WTC11 (cell line): ENCODE measurements at regions not wholly inside any gene's neighbourhood (a gene's known extent, or its start where the extent isn't known, plus 50 kb on each side); places are given as distances from the start of the nearest gene placed in this dataset.
A peak's percentile ranks its signal among the peaks of the same experiment; 100 is the strongest.

Experiments
- ATAC-seq: fragments of 200-7000 bp; cut with Tn5 transposase; 2 replicates; pipeline ENCODE4 v1.10.0; 2021; ENCODE audit warnings: mild to moderate bottlenecking, moderate library complexity
- CTCF ChIA-PET: fragments of 300-600 bp; sonication (Branson Sonifier 250); formaldehyde crosslinking; loops from one replicate; lab custom pipeline; 2021; ENCODE audit warnings: antibody characterized with exemption; lab: Charles Lee
- POLR2A ChIA-PET: fragments of 350-600 bp; sonication (Branson Sonifier 250); formaldehyde crosslinking; loops from one replicate; lab custom pipeline; 2021; ENCODE audit warnings: antibody characterized with exemption; lab: Charles Lee
- DNase-seq: peaks from one replicate; pipeline ENCODE4 v3.0.0; 2021; ENCODE audit warnings: low spot score
- H3K27ac Mint-ChIP-seq: 2 replicates; pipeline ENCODE4 v1.8.0; 2021; ENCODE audit warnings: mixed read lengths
- H3K27me3 Mint-ChIP-seq: 2 replicates; pipeline ENCODE4 v1.8.0; 2021; ENCODE audit warnings: low read depth, mild to moderate bottlenecking, moderate library complexity, mixed read lengths
- H3K36me3 Mint-ChIP-seq: 2 replicates; pipeline ENCODE4 v1.8.0; 2021; ENCODE audit warnings: mixed read lengths
- H3K4me1 Mint-ChIP-seq: 2 replicates; pipeline ENCODE4 v1.8.0; 2022; ENCODE audit warnings: mixed read lengths
- H3K4me3 Mint-ChIP-seq: 2 replicates; pipeline ENCODE4 v1.8.0; 2021; ENCODE audit warnings: mild to moderate bottlenecking, moderate library complexity, mixed read lengths
- H3K9me3 Mint-ChIP-seq: 2 replicates; pipeline ENCODE4 v1.8.0; 2021; ENCODE audit warnings: mixed read lengths
- CREB1 ChIP-seq: sonication (generic); formaldehyde crosslinking; IDR thresholded peaks from 2 replicates; pipeline ENCODE4 v1.8.0; 2023; ENCODE audit warnings: mild to moderate bottlenecking, missing genetic modification reagents
- GRHL2 ChIP-seq: fragments of 250-450 bp; sonication (Bioruptor Pico); IDR thresholded peaks from 2 replicates; pipeline ENCODE4 v1.8.0; 2022; ENCODE audit warnings: mild to moderate bottlenecking, moderate library complexity; ENCODE audit not compliant: insufficient replicate concordance, severe bottlenecking
- IRF2 ChIP-seq: sonication (generic); formaldehyde crosslinking; IDR thresholded peaks from 2 replicates; pipeline ENCODE4 v1.8.0; 2022; ENCODE audit warnings: low read depth, missing genetic modification reagents, borderline replicate concordance
- KAT7 ChIP-seq: sonication (generic); formaldehyde crosslinking; IDR thresholded peaks from 2 replicates; pipeline ENCODE4 v1.8.1; 2023; ENCODE audit warnings: missing genetic modification reagents, mild to moderate bottlenecking, borderline replicate concordance
- NR2C2 ChIP-seq: sonication (generic); formaldehyde crosslinking; IDR thresholded peaks from 2 replicates; pipeline ENCODE4 v1.8.0; 2022; ENCODE audit warnings: mild to moderate bottlenecking, missing genetic modification reagents
- TEAD1 ChIP-seq: sonication (generic); formaldehyde crosslinking; IDR thresholded peaks from 2 replicates; pipeline ENCODE4 v1.8.0; 2022; ENCODE audit warnings: mild to moderate bottlenecking, missing genetic modification reagents
- ZNF121 ChIP-seq: sonication (generic); formaldehyde crosslinking; IDR thresholded peaks from 2 replicates; pipeline ENCODE4 v1.8.0; 2023; ENCODE audit warnings: missing genetic modification reagents
- ZNF138 ChIP-seq: sonication (generic); formaldehyde crosslinking; conservative IDR thresholded peaks from 2 replicates; pipeline ENCODE4 v1.8.1; 2022; ENCODE audit warnings: mild to moderate bottlenecking, moderate library complexity, missing genetic modification reagents
- TF ChIP-seq, protein P1 (sequence below): sonication (generic); formaldehyde crosslinking; IDR thresholded peaks from 2 replicates; pipeline ENCODE4 v1.8.1; 2022; ENCODE audit warnings: mild to moderate bottlenecking, moderate library complexity, missing genetic modification reagents
- TF ChIP-seq, protein P2 (sequence below): sonication (generic); formaldehyde crosslinking; IDR thresholded peaks from 2 replicates; pipeline ENCODE4 v1.8.0; 2022; ENCODE audit warnings: missing genetic modification reagents
- TF ChIP-seq, protein P3 (sequence below): fragments of 250-450 bp; sonication (Bioruptor Pico); conservative IDR thresholded peaks from 2 replicates; pipeline ENCODE4 v1.9.0; 2021; ENCODE audit warnings: mild to moderate bottlenecking
- TF ChIP-seq, protein P4 (sequence below): sonication (generic); formaldehyde crosslinking; IDR thresholded peaks from 2 replicates; pipeline ENCODE4 v1.8.1; 2023; ENCODE audit warnings: mild to moderate bottlenecking, missing genetic modification reagents, moderate library complexity
- TF ChIP-seq, protein P5 (sequence below): fragments of 250-450 bp; sonication (Bioruptor Pico); IDR thresholded peaks from 2 replicates; pipeline ENCODE4 v1.9.0; 2021; ENCODE audit warnings: mild to moderate bottlenecking

DNA sequence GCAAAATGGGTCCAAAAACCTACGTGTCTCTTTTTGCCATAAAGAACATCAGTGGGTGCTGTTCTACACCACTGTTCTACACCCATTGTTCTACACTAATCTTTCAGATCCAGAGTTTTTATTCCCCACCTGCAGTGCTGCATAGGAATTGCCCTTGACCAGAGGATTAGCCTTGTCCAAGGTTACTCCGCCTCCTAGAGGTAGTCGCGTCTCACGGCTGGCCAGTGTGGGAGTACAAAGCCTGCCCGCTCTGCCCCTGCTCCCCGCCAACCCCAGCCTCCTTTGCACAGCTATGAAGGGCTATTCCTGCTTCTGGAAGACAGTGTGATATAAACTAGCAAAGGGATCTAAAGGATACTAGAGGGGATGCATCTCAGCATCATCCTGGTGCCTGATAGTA lies 222.1 kb upstream of the LMCD1 start (continued):
- TF ChIP-seq, protein P1, sequence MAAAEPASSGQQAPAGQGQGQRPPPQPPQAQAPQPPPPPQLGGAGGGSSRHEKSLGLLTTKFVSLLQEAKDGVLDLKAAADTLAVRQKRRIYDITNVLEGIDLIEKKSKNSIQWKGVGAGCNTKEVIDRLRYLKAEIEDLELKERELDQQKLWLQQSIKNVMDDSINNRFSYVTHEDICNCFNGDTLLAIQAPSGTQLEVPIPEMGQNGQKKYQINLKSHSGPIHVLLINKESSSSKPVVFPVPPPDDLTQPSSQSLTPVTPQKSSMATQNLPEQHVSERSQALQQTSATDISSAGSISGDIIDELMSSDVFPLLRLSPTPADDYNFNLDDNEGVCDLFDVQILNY (CRISPR knock-in tag): no peak
- TF ChIP-seq NR2C2 (CRISPR knock-in tag): no peak
- TF ChIP-seq ZNF121 (CRISPR knock-in tag): no peak
- TF ChIP-seq, protein P2, sequence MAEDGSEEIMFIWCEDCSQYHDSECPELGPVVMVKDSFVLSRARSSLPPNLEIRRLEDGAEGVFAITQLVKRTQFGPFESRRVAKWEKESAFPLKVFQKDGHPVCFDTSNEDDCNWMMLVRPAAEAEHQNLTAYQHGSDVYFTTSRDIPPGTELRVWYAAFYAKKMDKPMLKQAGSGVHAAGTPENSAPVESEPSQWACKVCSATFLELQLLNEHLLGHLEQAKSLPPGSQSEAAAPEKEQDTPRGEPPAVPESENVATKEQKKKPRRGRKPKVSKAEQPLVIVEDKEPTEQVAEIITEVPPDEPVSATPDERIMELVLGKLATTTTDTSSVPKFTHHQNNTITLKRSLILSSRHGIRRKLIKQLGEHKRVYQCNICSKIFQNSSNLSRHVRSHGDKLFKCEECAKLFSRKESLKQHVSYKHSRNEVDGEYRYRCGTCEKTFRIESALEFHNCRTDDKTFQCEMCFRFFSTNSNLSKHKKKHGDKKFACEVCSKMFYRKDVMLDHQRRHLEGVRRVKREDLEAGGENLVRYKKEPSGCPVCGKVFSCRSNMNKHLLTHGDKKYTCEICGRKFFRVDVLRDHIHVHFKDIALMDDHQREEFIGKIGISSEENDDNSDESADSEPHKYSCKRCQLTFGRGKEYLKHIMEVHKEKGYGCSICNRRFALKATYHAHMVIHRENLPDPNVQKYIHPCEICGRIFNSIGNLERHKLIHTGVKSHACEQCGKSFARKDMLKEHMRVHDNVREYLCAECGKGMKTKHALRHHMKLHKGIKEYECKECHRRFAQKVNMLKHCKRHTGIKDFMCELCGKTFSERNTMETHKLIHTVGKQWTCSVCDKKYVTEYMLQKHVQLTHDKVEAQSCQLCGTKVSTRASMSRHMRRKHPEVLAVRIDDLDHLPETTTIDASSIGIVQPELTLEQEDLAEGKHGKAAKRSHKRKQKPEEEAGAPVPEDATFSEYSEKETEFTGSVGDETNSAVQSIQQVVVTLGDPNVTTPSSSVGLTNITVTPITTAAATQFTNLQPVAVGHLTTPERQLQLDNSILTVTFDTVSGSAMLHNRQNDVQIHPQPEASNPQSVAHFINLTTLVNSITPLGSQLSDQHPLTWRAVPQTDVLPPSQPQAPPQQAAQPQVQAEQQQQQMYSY (CRISPR knock-in tag): no peak
- TF ChIP-seq ZNF138 (CRISPR knock-in tag): no peak
- TF ChIP-seq TEAD1 (CRISPR knock-in tag): no peak
- TF ChIP-seq, protein P3, sequence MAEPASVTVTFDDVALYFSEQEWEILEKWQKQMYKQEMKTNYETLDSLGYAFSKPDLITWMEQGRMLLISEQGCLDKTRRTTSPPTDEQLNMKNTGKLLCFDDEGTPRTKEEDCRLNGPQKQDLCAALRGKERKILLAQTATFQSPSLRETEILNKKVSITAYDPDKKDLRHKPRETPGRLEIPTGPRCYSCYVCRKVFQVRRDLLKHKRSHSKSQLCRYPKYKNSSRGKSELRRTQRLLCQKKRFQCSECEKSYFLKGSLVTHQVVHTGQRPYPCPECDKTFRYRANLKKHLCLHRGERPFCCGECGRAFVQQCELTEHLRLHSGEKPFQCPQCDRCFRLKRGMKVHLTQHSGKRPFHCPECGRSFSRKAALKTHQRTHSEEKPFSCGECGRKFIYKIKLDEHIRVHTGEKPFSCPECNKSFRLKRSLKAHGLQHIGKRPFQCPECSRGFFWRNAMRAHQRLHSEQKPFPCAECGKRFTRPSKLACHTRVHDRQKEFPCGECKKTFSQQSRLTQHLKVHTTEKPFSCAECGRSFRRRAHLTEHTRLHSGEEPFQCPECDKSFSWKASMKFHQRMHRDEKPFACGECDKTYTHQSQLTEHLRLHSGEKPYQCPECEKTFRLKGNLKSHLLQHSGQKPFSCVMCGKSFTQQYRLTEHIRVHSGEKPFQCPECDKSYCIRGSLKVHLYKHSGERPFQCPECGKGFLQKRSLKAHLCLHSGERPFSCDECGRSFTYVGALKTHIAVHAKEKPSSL (CRISPR knock-in tag): no peak

DNA sequence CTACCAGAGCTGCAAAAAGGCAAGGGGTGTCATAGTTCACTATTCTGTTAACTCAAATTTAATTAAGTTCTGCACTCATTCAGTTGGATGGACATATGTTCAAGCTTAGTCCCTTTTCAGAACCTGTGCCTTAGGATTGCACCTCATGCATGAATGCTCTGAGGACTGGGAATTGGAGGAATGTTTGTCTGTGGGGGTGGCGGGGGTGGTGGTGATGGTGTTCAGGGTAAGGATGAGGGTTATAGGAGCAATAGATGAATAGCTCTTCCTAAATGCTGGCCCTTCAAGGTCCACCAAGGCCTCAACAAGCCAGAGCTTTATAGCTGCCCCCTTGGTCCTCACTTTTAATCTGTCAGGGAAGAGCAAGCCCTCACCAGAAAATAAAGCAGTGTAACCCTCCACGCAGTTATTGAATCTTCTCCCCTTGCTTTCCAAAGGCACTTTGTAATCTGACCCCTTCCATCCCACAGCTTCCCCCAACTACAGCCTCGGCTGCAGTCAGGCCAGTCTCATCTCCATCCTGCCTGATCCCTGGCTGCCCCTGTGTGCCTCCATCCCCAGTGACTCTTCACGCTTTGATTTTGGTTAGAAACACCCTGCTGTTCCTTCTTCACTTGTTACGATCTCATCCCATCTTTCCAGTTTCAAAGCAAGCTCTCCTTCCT lies 221.6 kb upstream of the LMCD1 start:
- Mint-ChIP-seq H3K4me1 (peaks cover 42% of the 10 kb centered on the region), H3K9me3 (peaks cover 7% of the 10 kb centered on the region; the same call in 1 of the 2 replicates), H3K4me3 (no peak overlapping the region), H3K27ac (no peak overlapping the region; the same call in 1 of the 2 replicates), H3K27me3 (no peaks in the 10 kb centered on the region; the same call in 1 of the 2 replicates), H3K36me3 (no peaks in the 10 kb centered on the region)
- ChIA-PET CTCF (interaction anchor here (0.7 to 2.4 kb wide), 7 partner anchors 31 to 169 kb away, joined by 3 to 11 read pairs (median 3); no protein-coding TSS in a partner anchor), POLR2A (interaction anchor here (0.9 kb wide), 1 partner anchor 1294 kb away, joined by 3 read pairs; no protein-coding TSS in a partner anchor)
- DNase-seq: no peak
- peak; percentile 88 for ATAC-seq
- TF ChIP-seq GRHL2 (CRISPR knock-in tag): no peak
- TF ChIP-seq KAT7: no peak
- TF ChIP-seq, protein P4, sequence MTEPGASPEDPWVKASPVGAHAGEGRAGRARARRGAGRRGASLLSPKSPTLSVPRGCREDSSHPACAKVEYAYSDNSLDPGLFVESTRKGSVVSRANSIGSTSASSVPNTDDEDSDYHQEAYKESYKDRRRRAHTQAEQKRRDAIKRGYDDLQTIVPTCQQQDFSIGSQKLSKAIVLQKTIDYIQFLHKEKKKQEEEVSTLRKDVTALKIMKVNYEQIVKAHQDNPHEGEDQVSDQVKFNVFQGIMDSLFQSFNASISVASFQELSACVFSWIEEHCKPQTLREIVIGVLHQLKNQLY (CRISPR knock-in tag): no peak
- TF ChIP-seq IRF2 (CRISPR knock-in tag): no peak
- TF ChIP-seq, protein P3 (CRISPR knock-in tag): no peak
- TF ChIP-seq, protein P5, sequence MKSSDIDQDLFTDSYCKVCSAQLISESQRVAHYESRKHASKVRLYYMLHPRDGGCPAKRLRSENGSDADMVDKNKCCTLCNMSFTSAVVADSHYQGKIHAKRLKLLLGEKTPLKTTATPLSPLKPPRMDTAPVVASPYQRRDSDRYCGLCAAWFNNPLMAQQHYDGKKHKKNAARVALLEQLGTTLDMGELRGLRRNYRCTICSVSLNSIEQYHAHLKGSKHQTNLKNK (CRISPR knock-in tag): no peak
- TF ChIP-seq CREB1 (CRISPR knock-in tag): no peak
